Stomach (tissue), 8 donors: ENCODE measurements at regions not wholly inside any gene's neighbourhood (a gene's known extent, or its start where the extent isn't known, plus 50 kb on each side); places are given as distances from the start of the nearest gene placed in this dataset.

ENCODE experiments used
- DNase-seq, 2 donors: peaks; one replicate each; pipeline versions ENCODE4 v3.0.0 to v3.0.0-alpha.2; 2013 to 2019
- H3K27ac ChIP-seq, 5 donors: fragments of 200-600 bp in 4 of 5; sonication (generic) in 4 of 5; one replicate each; pipeline ENCODE4 v1.5.1; 2013 to 2019; ENCODE audit warnings: mild to moderate bottlenecking in 1 of 5, moderate library complexity in 1 of 5
- H3K27me3 ChIP-seq, 3 donors: fragments of 200-600 bp; sonication (generic); one replicate each; pipeline ENCODE4 v1.5.1; 2017 to 2019; ENCODE audit warnings: mixed run types in 1 of 3
- H3K36me3 ChIP-seq, 4 donors: fragments of 200-600 bp; sonication (generic); 1 replicate in 3 of 4; 2 replicates in 1 of 4; pipeline ENCODE4 v1.5.1; 2016 to 2019
- H3K4me1 ChIP-seq, 4 donors: fragments of 200-600 bp; sonication (generic); one replicate each; pipeline ENCODE4 v1.5.1; 2016 to 2019
- H3K4me3 ChIP-seq, 4 donors: fragments of 200-600 bp; sonication (generic) in 3 of 4; one replicate each; pipeline ENCODE4 v1.5.1; 2016 to 2019; ENCODE audit warnings: mild to moderate bottlenecking in 1 of 4
- H3K9me3 ChIP-seq, 4 donors: fragments of 200-600 bp; sonication (generic); one replicate each; pipeline ENCODE4 v1.5.1; 2016 to 2019
- CTCF ChIP-seq, 7 experiments: fragments of 450-650 bp in 4 of 7; fragments of 200-600 bp in 3 of 7; sonication (generic) in 3 of 7; IDR thresholded peaks; one replicate each; pipeline ENCODE4 v1.5.1; 2016 to 2019; ENCODE audit warnings: antibody characterized with exemption in 7 of 7, control low read depth in 2 of 7, mild to moderate bottlenecking in 1 of 7
- EP300 ChIP-seq: sonication (generic); formaldehyde crosslinking; IDR thresholded peaks from one replicate; pipeline ENCODE4 v1.6.1; 2017; ENCODE audit warnings: antibody characterized with exemption
- POLR2A ChIP-seq, 4 donors: fragments of 450-650 bp; IDR thresholded peaks; one replicate each; pipeline ENCODE4 v1.6.1; 2016; ENCODE audit warnings: antibody characterized with exemption in 4 of 4, control low read depth in 2 of 4, mild to moderate bottlenecking in 1 of 4, moderate library complexity in 1 of 4
- POLR2AphosphoS5 ChIP-seq, 3 donors: sonication (generic); formaldehyde crosslinking; IDR thresholded peaks; one replicate each; pipeline ENCODE4 v1.6.1; 2016; ENCODE audit warnings: antibody characterized with exemption in 3 of 3
- WGBS, 5 donors: extraction: QIAGEN DNeasy Blood & Tissue Kit in 3 of 5; methylation state at CpG; one replicate each; pipeline versions ENCODE4 v1.1.5 to v1.1.7; 2013 to 2018; 5-methylcytosine and 5-hydroxymethylcytosine counted together
- intact Hi-C: fragments of 100-400 bp; cut with DNase I; formaldehyde crosslinking; loops from one replicate; pipeline ENCODE4 v1.15.1; 2023; ENCODE audit warnings: low total_unique reads
- donor health status: healthy with polysubstance abuse.
- donor health status: Bipolar disorder and iron deficiency.
- donor health status: healthy.

GRCh38 chr11:26014456-26015115 lies 317.3 kb upstream of the ANO3 start:
- H3K27me3 ChIP-seq: no peaks in the 10 kb centered on the region
- intact Hi-C loops: no loop called here
- H3K36me3 ChIP-seq: no peaks in the 10 kb centered on the region
- no peak for DNase-seq
- 78 to 86% (median 81%) methylated on average over 6 of the region's 6 CpGs for WGBS, 5 donors
- peaks cover 0 to 7% (median 3%) of the 10 kb centered on the region in 4 donors for H3K4me1 ChIP-seq
- TF ChIP-seq POLR2AphosphoS5 (IDR thresholded peaks at IDR 0.05) (no peak), POLR2A (IDR thresholded peaks at IDR 0.05) (no peak), EP300 (no peak), CTCF (IDR thresholded peaks at IDR 0.05) (no peak)
- no peak overlapping the region for H3K4me3 ChIP-seq
- no peaks in the 10 kb centered on the region for H3K9me3 ChIP-seq
- no peak overlapping the region for H3K27ac ChIP-seq

GRCh38 chr11:26017322-26017860 lies 314.5 kb upstream of the ANO3 start:
- intact Hi-C loops: no loop called here
- Histone ChIP-seq H3K27ac (no peak overlapping the region), H3K36me3 (no peaks in the 10 kb centered on the region), H3K4me3 (no peak overlapping the region), H3K4me1 (peaks cover 0 to 7% (median 3%) of the 10 kb centered on the region in 4 donors), H3K27me3 (no peaks in the 10 kb centered on the region), H3K9me3 (no peaks in the 10 kb centered on the region)
- 15 to 42% (median 31%) methylated on average over 1 of the region's 1 CpG for WGBS, 5 donors
- DNase-seq: no peak
- TF ChIP-seq CTCF (IDR thresholded peaks at IDR 0.05): no peak

GRCh38 chr11:26017903-26018302 lies 314.0 kb upstream of the ANO3 start:
- WGBS, 5 donors: 59 to 72% (median 65%) methylated on average over 2 of the region's 2 CpGs

GRCh38 chr11:26018336-26018735 lies 313.6 kb upstream of the ANO3 start:
- Histone ChIP-seq H3K4me3 (no peak overlapping the region), H3K9me3 (no peaks in the 10 kb centered on the region), H3K27ac (no peak overlapping the region), H3K27me3 (no peaks in the 10 kb centered on the region), H3K4me1 (peaks cover 0 to 7% (median 3%) of the 10 kb centered on the region in 4 donors), H3K36me3 (no peaks in the 10 kb centered on the region)
- intact Hi-C loops: no loop called here
- TF ChIP-seq POLR2AphosphoS5 (IDR thresholded peaks at IDR 0.05) (no peak), EP300 (no peak)
- no peak for DNase-seq

More at GRCh38 chr11:26017903-26018302, 314.0 kb upstream of the ANO3 start:
- Histone ChIP-seq H3K27me3 (no peaks in the 10 kb centered on the region), H3K9me3 (no peaks in the 10 kb centered on the region), H3K36me3 (no peaks in the 10 kb centered on the region), H3K27ac (no peak overlapping the region), H3K4me3 (no peak overlapping the region), H3K4me1 (peaks cover 0 to 7% (median 3%) of the 10 kb centered on the region in 4 donors)
- TF ChIP-seq EP300 (no peak), POLR2A (IDR thresholded peaks at IDR 0.05) (no peak), CTCF (IDR thresholded peaks at IDR 0.05) (no peak), POLR2AphosphoS5 (IDR thresholded peaks at IDR 0.05) (no peak)
- DNase-seq: no peak
- intact Hi-C loops: no loop called here

- no peak overlapping the region for H3K27ac ChIP-seq
- intact Hi-C loops: no loop called here
- H3K36me3 ChIP-seq: no peaks in the 10 kb centered on the region
- 35 to 65% (median 58%) methylated on average over 3 of the region's 3 CpGs for WGBS, 5 donors
- H3K27me3 ChIP-seq: no peaks in the 10 kb centered on the region
- no peaks in the 10 kb centered on the region for H3K9me3 ChIP-seq
- H3K4me3 ChIP-seq: no peak overlapping the region
- H3K4me1 ChIP-seq: peaks cover 0 to 7% (median 3%) of the 10 kb centered on the region in 4 donors
- no peak for DNase-seq
- TF ChIP-seq EP300 (no peak), POLR2AphosphoS5 (IDR thresholded peaks at IDR 0.05) (no peak), CTCF (IDR thresholded peaks at IDR 0.05) (no peak), POLR2A (IDR thresholded peaks at IDR 0.05) (no peak)
These were observed 312.5 kb upstream of the ANO3 start for GRCh38 chr11:26019386-26019785.
